ENCODE measurements at regions not wholly inside any gene's neighbourhood (a gene's known extent, or its start where the extent isn't known, plus 50 kb on each side); places are given as distances from the start of the nearest gene placed in this dataset.

- Histone ChIP-seq H3K4me3 (ENCODE audit: low read depth, low read length, poor library complexity, severe bottlenecking) (no peak overlapping the region), H3K27ac (ENCODE audit: low read depth, low read length, poor library complexity, severe bottlenecking) (no peak overlapping the region), H4K20me1 (ENCODE audit: insufficient read depth, low read length) (no peaks in the 10 kb centered on the region), H2AFZ (ENCODE audit: low read length) (no peak overlapping the region), H3K79me2 (ENCODE audit: insufficient read depth, low read depth, low read length) (no peaks in the 10 kb centered on the region), H3K4me1 (ENCODE audit: insufficient read depth, low read length, poor library complexity, severe bottlenecking) (peaks cover 24% of the 10 kb centered on the region), H3K9me2 (ENCODE audit: insufficient read depth, low read length) (no peaks in the 10 kb centered on the region), H3K4me2 (ENCODE audit: low read length) (no peak overlapping the region), H3K9me3 (ENCODE audit: low read length) (no peaks in the 10 kb centered on the region), H3K36me3 (ENCODE audit: insufficient read depth, low read length) (no peaks in the 10 kb centered on the region)
- no peak for TF ChIP-seq EZH2phosphoT487 (IDR thresholded peaks at IDR 0.05; ENCODE audit: borderline replicate concordance, low read depth, low read length)
- no peak for TF ChIP-seq CTCF (conservative IDR thresholded peaks at IDR 0.05; ENCODE audit: low read length)
- intact Hi-C loops (cut with micrococcal nuclease; ENCODE audit: unreplicated experiment), result no loop called here
- POLR2A ChIA-PET, result interaction anchor here (0.6 to 1.2 kb wide), 3 partner anchors 16 to 826 kb away, joined by 3 to 4 read pairs (median 3); no protein-coding TSS in a partner anchor
- no peak for DNase-seq (ENCODE audit: low spot score)
- CTCF ChIA-PET (ENCODE audit: unreplicated experiment), result no interaction called here
- BruUV-seq (replicated peaks), result no TSS peak
Observed at GRCh38 chr2:54406031-54406430, 50.1 kb upstream of the SPTBN1 start.

Data from OCI-LY7 (cell line).